Activated naive CD4-positive, alpha-beta T cell treated with anti-CD3 and anti-CD28 coated beads, Interleukin-2, amount 50 U/mL, for 72 hours (primary cell): ENCODE measurements at regions not wholly inside any gene's neighbourhood (a gene's known extent, or its start where the extent isn't known, plus 50 kb on each side); places are given as distances from the start of the nearest gene placed in this dataset.

Experiments used
- ATAC-seq, 2 donors: fragments of 150-1000 bp; cut with Tn5 transposase; 2 replicates each; pipeline ENCODE4 v1.10.0; 2021; ENCODE audit warnings: mild to moderate bottlenecking in 2 of 2, moderate library complexity in 2 of 2
- DNase-seq, 2 donors: peaks; one replicate each; pipeline ENCODE4 v3.0.0; 2021 to 2022; ENCODE audit warnings: low spot score in 2 of 2
- H3K27ac Mint-ChIP-seq, 2 donors: one replicate each; pipeline ENCODE4 v1.8.0; 2022; ENCODE audit warnings: mild to moderate bottlenecking in 2 of 2, mixed read lengths in 2 of 2
- H3K36me3 Mint-ChIP-seq, 2 donors: one replicate each; pipeline ENCODE4 v1.8.0; 2022; ENCODE audit warnings: mixed read lengths in 2 of 2
- H3K9me3 Mint-ChIP-seq, 2 donors: one replicate each; pipeline ENCODE4 v1.8.0; 2022; ENCODE audit warnings: mixed read lengths in 2 of 2

GRCh38 chr6:163814494-163815364, 400.2 kb downstream of the QKI start:
- H3K27ac Mint-ChIP-seq: no peak overlapping the region

DNA sequence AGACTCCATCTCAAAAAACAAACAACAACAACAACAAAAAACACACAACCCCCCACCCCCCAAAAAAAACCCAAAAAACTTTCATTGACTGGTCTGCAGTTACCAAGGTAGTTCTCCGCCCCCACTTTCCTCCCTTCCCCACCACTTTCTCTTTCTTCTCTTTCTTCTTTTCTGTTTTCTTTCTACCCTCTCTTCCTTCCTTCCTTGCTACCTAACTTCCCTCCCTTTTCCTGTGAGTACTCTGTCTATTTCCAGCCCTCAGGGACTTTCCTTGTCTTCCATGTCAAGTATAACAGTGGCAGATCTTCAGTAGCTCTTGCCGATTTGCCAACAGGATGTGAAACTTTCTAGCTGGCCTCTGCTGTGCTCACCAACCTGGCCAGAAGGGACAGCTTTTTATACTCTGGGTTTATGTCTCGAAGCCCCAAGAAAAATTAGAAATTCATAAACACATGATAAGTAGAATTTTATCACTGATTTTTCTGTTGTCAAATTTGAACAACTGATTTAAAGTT, 399.5 kb downstream of the QKI start:
- no peak for ATAC-seq
- Mint-ChIP-seq H3K9me3 (no peaks in the 10 kb centered on the region), H3K27ac (peak overlapping the region in 1 of 2 donors; percentile 31)

More at GRCh38 chr6:163814494-163815364, 400.2 kb downstream of the QKI start:
- ATAC-seq (no peak), DNase-seq (no peak)
- Mint-ChIP-seq H3K9me3 (peaks cover 0 to 4% of the 10 kb centered on the region in 2 donors), H3K36me3 (no peaks in the 10 kb centered on the region)

DNA sequence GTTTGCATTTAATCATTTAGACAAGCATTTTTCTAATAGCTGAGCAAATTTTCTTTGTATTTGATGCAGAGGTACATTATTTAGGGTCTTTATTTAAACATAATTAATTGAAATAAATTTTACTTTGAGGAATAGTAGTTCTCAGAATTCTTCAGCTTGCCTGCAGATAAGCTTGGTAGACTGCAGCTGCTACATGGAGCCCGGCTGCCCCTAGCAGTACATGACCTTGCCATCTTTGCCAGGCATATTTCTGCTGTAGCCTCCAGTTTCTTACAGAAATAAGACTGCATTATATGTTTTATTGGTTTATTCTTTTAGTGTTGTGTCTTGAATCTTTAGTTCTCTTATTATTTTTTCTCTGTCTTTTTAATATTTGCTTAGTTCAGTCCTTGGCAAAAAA, 396.8 kb downstream of the QKI start:
- Mint-ChIP-seq H3K27ac (no peak overlapping the region), H3K9me3 (no peaks in the 10 kb centered on the region), H3K36me3 (no peaks in the 10 kb centered on the region)
- no peak for DNase-seq
- no peak for ATAC-seq

More for the DNA sequence above, 399.5 kb downstream of the QKI start:
- no peak for DNase-seq
- no peaks in the 10 kb centered on the region for H3K36me3 Mint-ChIP-seq

GRCh38 chr6:163809364-163809763, 394.8 kb downstream of the QKI start:
- no peak for DNase-seq
- no peaks in the 10 kb centered on the region for H3K9me3 Mint-ChIP-seq
- no peak overlapping the region for H3K27ac Mint-ChIP-seq
- no peaks in the 10 kb centered on the region for H3K36me3 Mint-ChIP-seq
- no peak for ATAC-seq

DNA sequence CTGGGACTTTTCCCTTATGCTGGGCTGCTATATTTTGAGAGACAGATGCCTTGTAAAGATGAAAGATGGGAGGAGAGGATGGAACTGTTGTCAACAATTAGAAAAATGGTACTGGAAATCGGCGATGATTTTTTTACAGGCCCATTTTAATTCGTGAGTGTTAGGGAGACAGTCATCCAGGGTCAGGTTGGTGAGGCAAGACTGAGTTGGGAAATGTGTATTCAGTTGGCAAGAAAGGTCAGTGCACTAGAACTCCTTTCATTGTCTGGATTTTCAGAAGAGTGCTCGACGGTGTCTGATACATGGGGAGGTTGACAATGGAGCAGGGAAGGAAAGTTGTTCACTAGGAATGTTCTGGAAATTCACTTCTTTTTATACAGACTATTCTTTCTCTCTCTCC, 394.4 kb downstream of the QKI start:
- Mint-ChIP-seq H3K36me3 (no peaks in the 10 kb centered on the region), H3K27ac (no peak overlapping the region), H3K9me3 (no peaks in the 10 kb centered on the region)
- DNase-seq (no peak), ATAC-seq (no peak)

DNA sequence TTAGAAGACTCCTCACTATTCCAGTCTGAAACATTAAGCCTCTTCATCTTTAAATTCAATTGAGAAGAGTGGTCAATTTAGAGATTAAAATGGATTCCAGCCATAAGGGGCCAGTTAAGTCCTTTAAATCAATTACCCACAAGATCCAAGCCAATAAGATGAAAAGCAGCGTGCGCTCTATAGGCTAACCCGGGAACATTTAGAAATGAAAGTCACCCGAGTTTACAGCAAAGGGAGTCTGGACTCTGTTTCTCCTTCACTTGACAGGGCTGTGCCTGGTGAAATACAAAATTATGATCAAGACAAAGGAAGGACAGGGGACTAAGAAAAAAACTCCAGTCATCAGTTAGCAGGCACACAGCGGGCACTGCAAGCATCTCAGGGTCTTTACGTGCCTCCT, 393.7 kb downstream of the QKI start:
- Mint-ChIP-seq H3K36me3 (no peaks in the 10 kb centered on the region), H3K27ac (no peak overlapping the region), H3K9me3 (no peaks in the 10 kb centered on the region)
- DNase-seq (no peak), ATAC-seq (no peak)

DNA sequence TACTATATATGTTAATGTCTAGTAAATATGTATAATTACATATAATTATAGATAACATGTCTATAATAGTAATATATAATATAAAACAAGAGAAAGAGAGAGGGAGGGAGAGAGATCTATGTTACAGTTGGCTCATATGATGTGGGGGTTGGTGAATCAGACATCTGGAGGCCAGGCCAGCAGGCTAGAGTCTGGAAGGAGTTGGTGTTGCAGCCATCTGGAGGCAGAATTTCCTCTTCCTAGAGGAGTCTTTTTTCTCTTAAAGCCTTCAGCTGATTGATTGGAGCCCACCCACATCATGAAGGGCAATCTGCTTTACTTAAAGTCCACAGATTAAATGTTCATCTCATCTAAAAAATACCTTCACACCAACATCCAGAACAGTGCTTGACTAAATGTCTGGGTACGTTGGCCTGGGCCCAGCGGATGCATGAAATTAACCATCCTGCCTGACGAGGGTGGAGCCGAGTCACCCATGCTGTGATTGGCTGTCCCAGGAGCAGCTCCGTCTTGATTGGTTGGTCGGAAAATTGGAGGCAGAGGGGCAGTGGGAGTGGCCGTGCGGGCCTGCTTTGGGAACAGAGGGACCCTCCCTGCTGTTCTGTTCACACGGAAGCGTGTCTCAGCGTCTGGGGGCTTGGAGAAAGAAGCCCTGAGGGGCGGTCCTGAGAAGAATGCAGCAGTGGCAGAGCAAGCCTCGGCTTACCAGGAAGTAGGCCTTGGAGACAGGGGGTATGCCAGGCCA, 392.4 kb downstream of the QKI start:
- no peak for ATAC-seq
- H3K36me3 Mint-ChIP-seq: no peaks in the 10 kb centered on the region
- no peaks in the 10 kb centered on the region for H3K9me3 Mint-ChIP-seq
- DNase-seq: no peak
- H3K27ac Mint-ChIP-seq: no peak overlapping the region

- DNase-seq: no peak
- H3K9me3 Mint-ChIP-seq: no peaks in the 10 kb centered on the region
- no peak overlapping the region for H3K27ac Mint-ChIP-seq
- no peaks in the 10 kb centered on the region for H3K36me3 Mint-ChIP-seq
- ATAC-seq: no peak
Observed at GRCh38 chr6:163804991-163805390, 390.5 kb downstream of the QKI start.

DNA sequence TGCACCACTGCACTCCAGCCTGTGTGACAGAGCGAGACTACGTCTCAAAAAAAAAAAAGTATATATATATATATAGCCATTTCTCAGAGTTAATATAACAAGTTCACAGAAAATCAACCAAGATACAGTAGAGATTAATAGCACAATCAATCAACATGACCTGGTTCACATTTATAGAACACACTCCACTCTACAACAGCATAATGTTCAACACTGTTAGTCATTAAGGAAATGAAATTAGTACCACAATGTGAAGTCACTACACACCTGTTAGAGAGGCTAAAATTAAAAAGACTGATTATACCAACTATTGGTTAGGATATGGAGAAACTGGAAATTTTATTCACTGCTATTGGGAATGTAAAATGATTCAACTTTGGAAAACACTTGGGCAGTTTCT, 387.7 kb downstream of the QKI start:
- Mint-ChIP-seq H3K9me3 (peaks cover 0 to 4% of the 10 kb centered on the region in 2 donors), H3K27ac (no peak overlapping the region), H3K36me3 (no peaks in the 10 kb centered on the region)
- DNase-seq (no peak), ATAC-seq (no peak)

- peaks cover 0 to 4% of the 10 kb centered on the region in 2 donors for H3K9me3 Mint-ChIP-seq
- DNase-seq (no peak), ATAC-seq (no peak)
- H3K27ac Mint-ChIP-seq: no peak overlapping the region
- no peaks in the 10 kb centered on the region for H3K36me3 Mint-ChIP-seq
Observed at GRCh38 chr6:163797296-163797845, 382.9 kb downstream of the QKI start.

DNA sequence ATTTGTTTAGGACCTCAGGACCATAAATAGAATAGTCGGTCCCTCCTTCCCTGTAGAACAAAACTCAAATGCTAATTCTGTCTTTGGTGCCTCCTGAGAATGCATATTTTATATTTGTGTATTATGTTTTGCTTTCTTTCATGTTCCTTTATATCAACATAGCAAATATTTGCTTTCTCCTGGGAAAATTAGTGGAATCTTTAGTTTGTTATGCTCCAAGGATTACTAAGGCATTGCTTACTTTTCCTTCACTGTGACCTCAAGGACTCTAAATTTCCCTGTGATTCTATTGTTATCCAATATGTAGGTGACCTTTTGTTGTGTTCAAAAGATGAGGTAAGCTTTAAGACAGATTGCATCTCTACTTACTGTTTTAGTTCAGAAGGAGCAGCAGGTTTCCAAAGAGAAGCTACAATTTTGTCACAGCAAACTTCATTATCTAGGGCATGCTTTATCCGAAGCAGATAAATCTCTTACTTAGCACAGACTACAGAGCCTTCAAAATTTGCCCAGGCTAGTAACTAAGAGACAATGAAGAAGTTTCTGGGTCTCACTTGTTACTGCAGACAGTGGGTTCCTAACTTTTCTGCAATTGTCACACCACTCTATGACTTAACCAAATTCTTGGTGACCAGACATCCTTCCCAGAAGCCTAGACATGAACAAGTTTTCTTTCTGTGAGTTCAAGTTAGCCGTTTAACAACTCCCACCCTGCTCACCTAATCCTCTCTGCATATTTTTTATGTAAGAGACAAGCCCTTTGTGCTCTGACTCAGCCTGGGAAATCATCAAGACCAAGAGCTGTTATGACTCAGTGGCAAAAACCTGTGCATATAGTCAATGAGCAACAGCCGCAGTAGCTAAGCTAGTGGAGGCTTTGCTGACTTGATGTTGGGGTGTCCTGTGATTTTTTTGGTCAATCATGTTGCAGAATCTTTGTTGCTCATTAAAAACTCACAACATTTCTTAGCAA, 378.8 kb downstream of the QKI start:
- no peak for DNase-seq
- peak; percentile 48 to 95 for ATAC-seq
- H3K27ac Mint-ChIP-seq: no peak overlapping the region

GRCh38 chr6:163790266-163790840, 375.8 kb downstream of the QKI start:
- H3K27ac Mint-ChIP-seq: no peak overlapping the region
- DNase-seq (no peak), ATAC-seq (no peak)

More for the DNA sequence above, 378.8 kb downstream of the QKI start:
- no peaks in the 10 kb centered on the region for H3K9me3 Mint-ChIP-seq
- H3K36me3 Mint-ChIP-seq: no peaks in the 10 kb centered on the region

GRCh38 chr6:163789199-163789810, 374.8 kb downstream of the QKI start:
- no peaks in the 10 kb centered on the region for H3K9me3 Mint-ChIP-seq
- H3K36me3 Mint-ChIP-seq: no peaks in the 10 kb centered on the region
- ATAC-seq: no peak
- no peak overlapping the region for H3K27ac Mint-ChIP-seq
- DNase-seq: no peak

More at GRCh38 chr6:163790266-163790840, 375.8 kb downstream of the QKI start:
- Mint-ChIP-seq H3K9me3 (no peaks in the 10 kb centered on the region), H3K36me3 (no peaks in the 10 kb centered on the region)

GRCh38 chr6:163786995-163787671, 372.6 kb downstream of the QKI start:
- peaks cover 0 to 5% of the 10 kb centered on the region in 2 donors for H3K9me3 Mint-ChIP-seq
- DNase-seq: no peak
- H3K36me3 Mint-ChIP-seq: peaks cover 0 to 6% of the 10 kb centered on the region in 2 donors
- no peak for ATAC-seq
- H3K27ac Mint-ChIP-seq: no peak overlapping the region

- H3K9me3 Mint-ChIP-seq: peaks cover 0 to 5% of the 10 kb centered on the region in 2 donors
- ATAC-seq (no peak), DNase-seq (no peak)
- H3K36me3 Mint-ChIP-seq: peaks cover 0 to 6% of the 10 kb centered on the region in 2 donors
- H3K27ac Mint-ChIP-seq: peak overlapping the region in 1 of 2 donors; percentile 5
Observed at GRCh38 chr6:163782436-163783003, 368.0 kb downstream of the QKI start.
